ENCODE measurements at regions not wholly inside any gene's neighbourhood (a gene's known extent, or its start where the extent isn't known, plus 50 kb on each side); places are given as distances from the start of the nearest gene placed in this dataset.

GRCh38 chr5:63894690-63895089 lies 67.6 kb downstream of the HTR1A start:
- H4K20me1 ChIP-seq (ENCODE audit: insufficient read depth, low read length) = no peaks in the 10 kb centered on the region
- no peaks in the 10 kb centered on the region for H3K4me1 ChIP-seq (ENCODE audit: low read length)
- H3K27me3 ChIP-seq (ENCODE audit: low read depth, low read length) = no peaks in the 10 kb centered on the region
- H3K36me3 ChIP-seq (replicated peaks; ENCODE audit: low read depth, low read length) = no peaks in the 10 kb centered on the region
- H3K79me2 ChIP-seq (ENCODE audit: low read length) = no peaks in the 10 kb centered on the region
- H3K4me3 ChIP-seq (ENCODE audit: low read length) = no peak overlapping the region
- H3K27ac ChIP-seq (ENCODE audit: low read length) = no peak overlapping the region
- TF ChIP-seq CTCF (IDR thresholded peaks at IDR 0.05; ENCODE audit: low read depth, low read length) (no peak), EZH2phosphoT487 (IDR thresholded peaks at IDR 0.05; ENCODE audit: low read depth) (no peak)
- no peak overlapping the region for H3K4me2 ChIP-seq (ENCODE audit: low read length)
- no peaks in the 10 kb centered on the region for H3K9me3 ChIP-seq (ENCODE audit: insufficient read depth, low read length)
- no peak overlapping the region for H2AFZ ChIP-seq (ENCODE audit: low read depth, low read length)
- H3K9ac ChIP-seq (ENCODE audit: low read length) = no peak overlapping the region

GRCh38 chr5:63878788-63879187 lies 83.5 kb downstream of the HTR1A start:
- Histone ChIP-seq H3K27ac (ENCODE audit: low read length) (no peak overlapping the region), H3K9me3 (ENCODE audit: insufficient read depth, low read length) (no peaks in the 10 kb centered on the region), H3K27me3 (ENCODE audit: low read depth, low read length) (no peaks in the 10 kb centered on the region), H4K20me1 (ENCODE audit: insufficient read depth, low read length) (no peaks in the 10 kb centered on the region), H3K4me3 (ENCODE audit: low read length) (no peak overlapping the region), H3K4me2 (ENCODE audit: low read length) (no peak overlapping the region), H3K9ac (ENCODE audit: low read length) (no peak overlapping the region), H3K79me2 (ENCODE audit: low read length) (no peaks in the 10 kb centered on the region), H3K4me1 (ENCODE audit: low read length) (no peaks in the 10 kb centered on the region), H3K36me3 (replicated peaks; ENCODE audit: low read depth, low read length) (no peaks in the 10 kb centered on the region), H2AFZ (ENCODE audit: low read depth, low read length) (no peak overlapping the region)
- TF ChIP-seq EZH2phosphoT487 (IDR thresholded peaks at IDR 0.05; ENCODE audit: low read depth) (no peak), CTCF (IDR thresholded peaks at IDR 0.05; ENCODE audit: low read depth, low read length) (no peak)

GRCh38 chr5:63877961-63878360 lies 84.3 kb downstream of the HTR1A start:
- Histone ChIP-seq H3K9me3 (ENCODE audit: insufficient read depth, low read length) (no peaks in the 10 kb centered on the region), H3K4me3 (ENCODE audit: low read length) (no peak overlapping the region), H3K79me2 (ENCODE audit: low read length) (no peaks in the 10 kb centered on the region), H2AFZ (ENCODE audit: low read depth, low read length) (no peak overlapping the region), H3K4me2 (ENCODE audit: low read length) (no peak overlapping the region), H4K20me1 (ENCODE audit: insufficient read depth, low read length) (no peaks in the 10 kb centered on the region), H3K27me3 (ENCODE audit: low read depth, low read length) (no peaks in the 10 kb centered on the region), H3K36me3 (replicated peaks; ENCODE audit: low read depth, low read length) (no peaks in the 10 kb centered on the region), H3K27ac (ENCODE audit: low read length) (no peak overlapping the region), H3K9ac (ENCODE audit: low read length) (no peak overlapping the region), H3K4me1 (ENCODE audit: low read length) (no peaks in the 10 kb centered on the region)
- TF ChIP-seq EZH2phosphoT487 (IDR thresholded peaks at IDR 0.05; ENCODE audit: low read depth) (no peak), CTCF (IDR thresholded peaks at IDR 0.05; ENCODE audit: low read depth, low read length) (no peak)

- Histone ChIP-seq H3K9ac (ENCODE audit: low read length) (no peak overlapping the region), H3K27ac (ENCODE audit: low read length) (no peak overlapping the region), H4K20me1 (ENCODE audit: insufficient read depth, low read length) (no peaks in the 10 kb centered on the region), H3K27me3 (ENCODE audit: low read depth, low read length) (no peaks in the 10 kb centered on the region), H3K79me2 (ENCODE audit: low read length) (no peaks in the 10 kb centered on the region), H2AFZ (ENCODE audit: low read depth, low read length) (no peak overlapping the region), H3K4me3 (ENCODE audit: low read length) (no peak overlapping the region), H3K36me3 (replicated peaks; ENCODE audit: low read depth, low read length) (no peaks in the 10 kb centered on the region), H3K4me1 (ENCODE audit: low read length) (no peaks in the 10 kb centered on the region), H3K9me3 (ENCODE audit: insufficient read depth, low read length) (no peaks in the 10 kb centered on the region), H3K4me2 (ENCODE audit: low read length) (no peak overlapping the region)
- TF ChIP-seq CTCF (IDR thresholded peaks at IDR 0.05; ENCODE audit: low read depth, low read length) (no peak), EZH2phosphoT487 (IDR thresholded peaks at IDR 0.05; ENCODE audit: low read depth) (no peak)
Observed at GRCh38 chr5:63860379-63860778, 101.9 kb downstream of the HTR1A start.
